ENCODE measurements at regions not wholly inside any gene's neighbourhood (a gene's known extent, or its start where the extent isn't known, plus 50 kb on each side); places are given as distances from the start of the nearest gene placed in this dataset.

GRCh38 chr4:24637173-24637572 is 52.8 kb upstream of the DHX15 start:
- no peak for DNase-seq (ENCODE audit: low read depth, low spot score)
- in situ Hi-C loops (cut with HindIII; ENCODE audit: low sequenced_read_pairs): no loop called here
- H3K4me3 ChIP-seq (ENCODE audit: low read depth, low read length): no peak overlapping the region
- no peak for TF ChIP-seq CTCF (IDR thresholded peaks at IDR 0.05; ENCODE audit: low read depth, low read length)

GRCh38 chr4:24638396-24638875 is 54.1 kb upstream of the DHX15 start:
- in situ Hi-C loops (cut with HindIII; ENCODE audit: low sequenced_read_pairs): no loop called here
- TF ChIP-seq CTCF (IDR thresholded peaks at IDR 0.05; ENCODE audit: low read depth, low read length): no peak

GRCh38 chr4:24639714-24640113 is 55.4 kb upstream of the DHX15 start:
- in situ Hi-C loops (cut with HindIII; ENCODE audit: low sequenced_read_pairs): no loop called here
- TF ChIP-seq CTCF (IDR thresholded peaks at IDR 0.05; ENCODE audit: low read depth, low read length): no peak
- no peak for DNase-seq (ENCODE audit: low read depth, low spot score)
- H3K4me3 ChIP-seq (ENCODE audit: low read depth, low read length): no peak overlapping the region

More at GRCh38 chr4:24638396-24638875, 54.1 kb upstream of the DHX15 start:
- H3K4me3 ChIP-seq (ENCODE audit: low read depth, low read length): no peak overlapping the region
- no peak for DNase-seq (ENCODE audit: low read depth, low spot score)

GRCh38 chr4:24640366-24640765 is 56.0 kb upstream of the DHX15 start:
- in situ Hi-C loops (cut with HindIII; ENCODE audit: low sequenced_read_pairs): no loop called here
- no peak for TF ChIP-seq CTCF (IDR thresholded peaks at IDR 0.05; ENCODE audit: low read depth, low read length)
- H3K4me3 ChIP-seq (ENCODE audit: low read depth, low read length): no peak overlapping the region
- no peak for DNase-seq (ENCODE audit: low read depth, low spot score)

GRCh38 chr4:24642981-24643547 is 58.7 kb upstream of the DHX15 start:
- TF ChIP-seq CTCF (IDR thresholded peaks at IDR 0.05; ENCODE audit: low read depth, low read length): no peak
- H3K4me3 ChIP-seq (ENCODE audit: low read depth, low read length): no peak overlapping the region
- DNase-seq (ENCODE audit: low read depth, low spot score): peak; percentile 54
- in situ Hi-C loops (cut with HindIII; ENCODE audit: low sequenced_read_pairs): no loop called here

- no peak for TF ChIP-seq CTCF (IDR thresholded peaks at IDR 0.05; ENCODE audit: low read depth, low read length)
- in situ Hi-C loops (cut with HindIII; ENCODE audit: low sequenced_read_pairs): no loop called here
- no peak overlapping the region for H3K4me3 ChIP-seq (ENCODE audit: low read depth, low read length)
- no peak for DNase-seq (ENCODE audit: low read depth, low spot score)
Measured at GRCh38 chr4:24643774-24644520, 59.6 kb upstream of the DHX15 start.
